ENCODE measurements at regions not wholly inside any gene's neighbourhood (a gene's known extent, or its start where the extent isn't known, plus 50 kb on each side); places are given as distances from the start of the nearest gene placed in this dataset.

DNA sequence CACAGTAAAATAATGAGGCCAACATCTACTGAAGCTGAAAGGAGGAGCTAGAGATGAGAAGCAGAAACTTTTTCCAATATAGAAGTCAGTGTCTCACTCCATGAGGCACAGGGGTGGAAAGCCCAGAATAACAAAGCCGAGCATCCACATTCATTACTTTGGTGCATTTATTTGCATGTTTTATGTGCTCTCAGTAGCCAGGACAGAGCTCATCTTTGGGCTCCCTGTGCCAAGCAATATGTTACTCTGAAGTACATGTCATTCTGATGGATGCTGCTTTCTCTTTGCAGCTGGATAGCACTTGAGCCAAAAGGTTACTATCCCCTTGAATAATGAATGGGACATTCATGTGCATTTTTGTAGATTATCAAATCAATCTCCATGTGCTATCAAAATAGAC, 338.6 kb upstream of the SOX11 start:
- DNase-seq: no peak
- intact Hi-C loops (cut with DNase I): no loop called here

DNA sequence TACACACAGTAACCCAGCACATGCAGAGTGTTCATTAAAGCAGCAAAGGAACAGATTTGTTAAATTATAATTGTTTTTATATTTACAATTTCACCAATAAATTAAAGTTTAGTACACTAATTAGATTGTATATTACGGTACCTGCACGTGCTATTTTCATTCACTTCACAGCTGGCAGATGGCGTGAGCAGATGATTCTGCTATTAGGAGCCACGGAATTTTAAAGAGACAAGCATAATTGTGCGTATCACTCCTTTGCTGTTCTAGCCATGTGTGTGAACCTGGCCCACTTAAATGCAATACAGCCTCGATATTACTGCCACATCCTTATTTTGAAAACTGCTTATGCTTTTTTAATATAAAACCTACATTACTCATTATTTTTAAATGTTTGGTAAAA, 332.8 kb upstream of the SOX11 start:
- intact Hi-C loops (cut with DNase I): no loop called here
- DNase-seq: no peak

DNA sequence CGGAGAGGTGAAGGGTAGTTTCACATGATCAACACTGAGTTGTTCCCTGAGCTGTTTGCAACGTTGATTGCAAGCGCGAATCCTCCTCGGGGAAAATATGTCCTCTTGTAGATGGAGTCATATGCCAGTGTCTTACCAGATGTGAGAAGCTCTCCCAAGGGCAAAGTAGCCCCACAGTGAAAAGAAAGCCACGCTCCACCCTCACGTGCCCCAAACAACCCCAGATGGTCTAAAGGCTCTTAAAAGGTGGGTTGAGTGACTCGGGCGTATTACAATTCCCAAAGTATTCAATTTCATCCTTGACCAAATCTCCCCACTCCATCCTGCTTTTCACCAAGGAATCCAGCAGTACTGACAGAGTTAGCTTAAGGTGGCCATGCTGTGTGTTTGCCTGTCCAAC, 332.1 kb upstream of the SOX11 start:
- DNase-seq: no peak
- intact Hi-C loops (cut with DNase I): no loop called here

DNA sequence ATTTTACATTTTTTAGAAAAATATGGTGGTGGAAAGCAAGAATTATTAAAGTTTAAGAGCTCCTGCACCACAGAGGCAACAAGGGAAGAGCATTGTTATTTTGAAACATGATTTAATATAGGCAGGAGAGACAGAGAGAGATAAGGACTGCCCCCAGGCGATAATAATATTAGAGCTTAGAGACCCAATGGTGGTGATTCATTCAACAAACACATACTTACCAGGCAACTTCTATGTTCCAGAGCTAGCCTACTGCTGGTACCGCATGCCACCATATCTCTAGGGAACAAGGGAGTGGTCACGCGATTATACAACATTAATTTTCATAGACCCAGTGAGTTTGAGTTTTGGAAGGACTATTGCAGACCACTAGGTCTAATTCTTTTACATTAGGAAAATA, 327.8 kb upstream of the SOX11 start:
- DNase-seq: no peak
- intact Hi-C loops (cut with DNase I): no loop called here

DNA sequence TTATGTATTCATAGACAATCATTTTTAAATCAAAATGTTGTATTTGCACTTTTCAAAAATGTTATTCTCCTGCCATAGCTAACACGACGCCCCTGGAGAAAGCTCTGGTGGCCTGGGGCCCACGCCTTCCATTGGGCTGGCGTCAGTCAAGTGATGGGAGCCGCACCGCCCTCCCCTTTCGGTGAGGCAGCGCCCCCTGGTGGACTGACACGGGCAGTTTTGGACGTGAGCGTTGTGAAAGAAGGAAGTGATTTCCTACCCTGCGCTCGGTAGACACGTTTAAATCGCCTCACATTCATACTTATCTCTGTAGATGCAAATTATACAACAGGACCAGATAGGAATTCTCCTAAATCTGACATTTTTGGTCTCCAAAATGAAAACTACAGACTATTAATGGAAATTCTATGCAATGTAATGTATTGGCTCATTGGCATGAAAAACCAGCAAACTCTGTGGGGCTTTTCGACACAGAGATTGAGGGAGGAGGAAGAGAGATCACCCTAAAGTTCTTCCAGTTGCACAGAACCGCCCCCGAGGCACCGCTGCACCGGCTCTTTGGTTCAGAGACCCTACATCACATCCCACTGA, 326.2 kb upstream of the SOX11 start:
- DNase-seq: peak in 7 of 10 donors; percentile 48 to 92 (median 71)
- intact Hi-C loops (cut with DNase I): no loop called here

DNA sequence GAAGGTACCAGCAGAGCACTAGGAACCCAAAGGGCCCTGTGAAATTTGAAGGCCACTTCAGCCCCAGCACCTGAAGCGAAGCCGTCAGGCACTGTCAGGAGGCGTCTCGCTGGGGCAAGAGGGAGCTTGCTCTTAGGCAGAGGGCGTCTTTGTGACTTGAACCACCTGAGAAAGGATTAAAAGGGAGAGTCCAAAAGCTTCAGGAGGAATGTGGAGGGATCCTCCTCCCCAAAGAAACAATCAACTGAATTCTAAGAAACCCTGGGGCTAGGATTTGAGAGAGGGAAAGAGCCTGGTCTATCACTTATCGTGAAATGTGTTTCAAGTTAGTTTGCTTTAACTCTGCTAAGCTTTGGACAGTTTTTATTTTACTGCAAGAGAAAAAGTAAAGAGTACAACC, 324.9 kb upstream of the SOX11 start:
- DNase-seq: no peak
- intact Hi-C loops (cut with DNase I): no loop called here

DNA sequence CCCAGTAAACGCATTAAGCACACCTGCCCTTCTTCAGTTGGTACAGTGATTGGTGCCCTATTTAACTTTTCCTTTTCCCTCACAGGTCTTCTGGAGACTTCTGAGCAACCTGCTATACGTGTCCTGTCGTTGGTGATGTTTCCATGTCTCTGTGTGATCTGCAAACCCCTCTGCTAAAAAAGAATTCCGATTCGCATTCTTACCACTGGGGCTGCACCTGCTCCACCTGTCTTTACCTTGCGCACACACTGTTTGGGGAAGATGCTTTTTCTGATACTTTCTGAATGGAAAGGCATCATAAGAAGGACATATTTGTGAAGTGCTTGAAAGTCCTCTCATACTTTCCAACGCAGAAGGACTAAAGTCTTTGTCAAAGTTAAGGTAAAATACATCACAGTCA, 323.9 kb upstream of the SOX11 start:
- intact Hi-C loops (cut with DNase I): no loop called here
- DNase-seq: no peak

DNA sequence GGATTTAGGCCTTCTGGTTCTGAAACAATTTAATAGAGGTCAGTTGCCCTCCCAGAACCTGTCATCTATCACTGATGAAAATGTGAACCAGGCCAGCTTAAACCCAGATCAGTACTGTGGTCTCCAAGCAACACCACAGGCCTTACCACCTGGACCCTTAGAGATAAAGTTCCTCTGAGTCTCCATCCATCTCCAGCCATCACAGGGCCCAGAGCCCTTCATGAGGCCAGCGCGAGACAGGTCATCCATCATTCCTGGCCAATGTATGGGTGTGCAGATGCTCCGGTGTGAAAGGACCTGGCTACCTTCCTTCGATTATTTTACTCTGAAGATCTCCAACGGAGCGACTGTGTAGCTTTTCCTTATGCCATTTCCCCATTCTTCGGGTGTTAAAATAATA, 322.7 kb upstream of the SOX11 start:
- DNase-seq: no peak
- intact Hi-C loops (cut with DNase I): no loop called here

DNA sequence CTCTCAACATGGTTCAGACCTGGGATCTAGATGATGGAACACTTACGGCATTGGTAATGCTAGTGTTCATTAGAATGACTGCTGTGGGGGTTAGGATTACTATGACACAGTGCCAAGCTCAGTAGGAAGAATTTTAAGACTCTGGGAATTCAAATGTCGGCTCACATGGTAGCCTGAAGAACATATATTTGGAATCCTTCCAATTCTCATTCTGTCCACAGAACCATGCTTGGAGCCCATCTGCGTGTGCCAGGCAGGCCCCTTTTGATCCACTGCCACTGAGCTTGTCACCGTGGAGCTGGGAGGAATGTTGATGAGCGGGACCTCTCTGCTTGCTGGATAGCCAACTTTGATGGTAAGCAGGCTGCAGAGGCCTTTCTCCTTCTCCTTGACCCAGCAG, 322.0 kb upstream of the SOX11 start:
- DNase-seq: no peak
- intact Hi-C loops (cut with DNase I): no loop called here

DNA sequence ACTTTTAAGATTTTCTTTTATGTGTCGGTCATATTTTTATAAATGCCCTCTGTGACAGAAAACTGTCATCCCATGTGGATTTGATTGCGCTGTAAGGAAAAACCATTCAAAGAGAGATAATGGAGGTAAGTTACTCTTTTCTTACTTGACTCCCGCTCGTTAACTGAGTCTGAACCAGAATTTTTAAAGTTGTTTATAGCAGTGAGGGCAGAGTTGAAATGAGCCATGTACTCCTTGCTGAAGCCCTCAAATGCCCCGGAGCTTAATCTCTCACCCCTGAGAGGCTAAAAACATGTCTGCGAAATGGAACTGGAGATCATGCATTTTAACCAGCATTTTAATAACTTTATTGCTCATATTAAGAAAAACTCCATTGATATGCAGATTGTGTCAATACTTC, 320.0 kb upstream of the SOX11 start:
- DNase-seq: no peak
- intact Hi-C loops (cut with DNase I): no loop called here

DNA sequence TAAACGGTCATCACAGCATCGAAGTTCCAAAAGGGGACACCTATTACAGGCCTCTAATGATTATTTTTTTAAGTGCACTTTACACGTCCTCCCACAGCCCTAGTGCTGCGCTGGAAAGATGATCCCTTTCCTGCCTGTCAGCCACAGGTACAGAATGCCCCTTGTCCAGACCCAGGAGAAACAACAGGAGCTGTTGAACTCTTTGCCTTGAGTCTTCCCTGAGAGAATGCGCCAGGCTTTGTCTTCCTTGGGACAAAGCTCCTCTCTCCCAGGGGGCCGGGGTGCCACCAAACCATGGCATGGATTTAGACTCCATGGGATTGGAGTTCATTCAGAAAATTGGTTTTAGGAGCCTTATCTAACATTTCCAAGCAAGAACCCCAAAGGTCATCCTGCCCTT, 319.0 kb upstream of the SOX11 start:
- no peak for DNase-seq
- intact Hi-C loops (cut with DNase I): no loop called here

DNA sequence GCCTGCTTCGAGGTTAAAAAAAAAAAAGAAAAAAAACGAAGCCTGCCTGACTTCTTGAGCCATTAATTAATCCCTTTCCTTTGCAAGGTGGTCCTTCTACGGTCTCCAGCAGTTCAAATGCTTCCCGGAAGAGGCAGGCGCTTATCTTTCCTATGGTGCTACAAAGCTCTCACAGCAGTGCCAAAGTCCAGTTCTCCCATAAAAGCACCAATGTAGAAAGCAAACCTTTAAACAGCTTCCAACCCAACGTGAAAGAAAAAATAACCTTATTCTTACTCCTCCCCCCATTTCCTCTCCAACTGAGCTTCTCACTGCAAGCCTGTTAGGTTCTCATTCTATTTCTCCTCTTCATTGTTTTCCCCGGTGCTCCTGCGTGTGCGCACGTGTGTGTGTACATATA, 317.4 kb upstream of the SOX11 start:
- intact Hi-C loops (cut with DNase I): no loop called here
- no peak for DNase-seq

DNA sequence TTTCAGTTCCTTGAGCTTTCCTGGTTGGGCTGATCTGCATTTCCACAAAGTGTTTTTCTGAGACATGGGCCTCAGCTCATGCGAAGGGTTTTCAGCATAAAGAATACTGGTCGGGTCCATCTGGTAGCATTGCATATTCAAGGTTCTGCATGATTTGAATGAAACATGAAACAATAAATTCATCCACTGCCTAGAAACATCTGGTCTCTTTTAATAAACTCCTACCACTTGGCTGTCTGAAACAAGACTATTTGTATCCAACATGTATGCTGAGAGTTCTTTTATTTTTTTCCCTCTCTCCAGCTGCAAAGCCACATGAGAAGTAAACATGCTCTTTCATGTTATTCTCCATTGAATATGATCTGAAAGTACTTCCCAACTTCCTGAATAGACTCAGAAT, 314.9 kb upstream of the SOX11 start:
- intact Hi-C loops (cut with DNase I): no loop called here

DNA sequence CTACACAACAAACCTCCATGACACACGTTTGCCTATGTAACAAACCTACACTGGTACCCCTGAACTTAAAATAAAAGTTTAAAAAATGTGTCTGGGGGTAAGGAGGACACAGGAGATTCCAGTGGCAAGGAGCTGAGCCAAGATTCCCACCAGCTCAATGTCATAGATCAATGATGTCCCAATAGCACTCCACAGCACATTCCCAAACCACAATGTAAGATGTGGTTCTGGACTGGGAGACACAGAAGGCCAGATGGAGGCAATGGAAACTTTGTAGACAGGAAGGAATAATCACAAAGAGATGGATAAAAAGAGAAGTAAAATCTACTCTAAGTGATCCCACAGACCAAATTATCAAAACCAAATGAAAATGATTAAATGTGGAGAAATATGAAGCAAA, 312.4 kb upstream of the SOX11 start:
- intact Hi-C loops (cut with DNase I): no loop called here
- DNase-seq: no peak

More for the DNA sequence above, 314.9 kb upstream of the SOX11 start:
- no peak for DNase-seq

DNA sequence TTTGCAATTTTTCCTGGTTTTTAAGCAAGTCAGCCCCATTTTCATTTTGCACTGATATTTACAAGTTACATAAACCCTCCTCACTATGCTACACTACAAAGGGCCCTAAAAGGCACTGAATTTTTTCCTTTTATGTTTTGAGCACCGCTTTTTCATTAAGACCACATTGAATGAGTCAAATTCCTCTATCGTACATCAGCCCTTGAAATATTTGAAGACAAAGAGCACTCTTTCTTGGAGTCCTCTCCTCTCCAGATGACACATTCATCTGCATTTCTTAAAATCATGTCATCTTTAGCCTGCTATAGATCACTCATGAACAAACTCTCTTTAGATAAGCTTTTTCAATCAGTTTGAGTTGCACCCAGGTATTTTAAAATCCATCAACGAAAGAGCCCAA, 306.6 kb upstream of the SOX11 start:
- DNase-seq: no peak
- intact Hi-C loops (cut with DNase I): no loop called here

DNA sequence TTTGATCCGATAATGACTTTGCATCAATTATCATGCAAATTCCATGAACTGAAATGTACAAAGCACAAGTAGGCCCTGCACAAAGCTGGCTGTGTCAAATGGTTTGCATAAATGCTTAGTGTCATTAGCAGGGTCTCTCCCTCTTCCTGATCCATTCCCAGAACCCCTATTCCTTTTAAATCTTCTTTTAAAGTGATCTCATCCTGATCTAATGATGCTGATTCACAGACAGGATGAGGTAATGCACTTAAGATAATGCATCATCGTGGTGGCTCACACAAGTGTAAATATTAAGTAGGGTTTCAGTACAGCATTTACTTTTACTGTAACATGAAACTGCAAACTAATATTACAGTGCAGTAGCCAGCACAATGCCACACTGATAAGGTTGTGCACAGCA, 304.8 kb upstream of the SOX11 start:
- intact Hi-C loops (cut with DNase I): no loop called here
- no peak for DNase-seq

DNA sequence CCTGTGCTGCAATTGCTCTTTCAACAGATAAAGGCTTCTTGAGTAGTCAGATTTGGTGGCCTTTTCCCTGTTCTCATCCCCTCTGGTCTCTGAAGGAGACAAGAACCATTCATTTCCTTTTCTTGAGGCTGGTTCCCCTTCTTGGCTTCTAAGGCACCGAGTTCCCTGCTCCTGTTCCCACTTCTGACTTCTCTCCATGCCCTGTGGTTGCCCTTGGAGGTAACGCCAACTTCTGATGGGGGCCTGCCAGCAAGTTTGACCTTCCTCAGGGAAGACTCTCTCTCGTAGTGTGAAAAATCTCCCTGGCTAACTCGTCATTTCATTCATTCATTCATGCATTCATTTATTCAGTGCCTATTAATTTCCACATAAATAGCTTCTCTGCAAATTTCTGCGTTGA, 302.4 kb upstream of the SOX11 start:
- intact Hi-C loops (cut with DNase I): no loop called here
- DNase-seq: no peak

DNA sequence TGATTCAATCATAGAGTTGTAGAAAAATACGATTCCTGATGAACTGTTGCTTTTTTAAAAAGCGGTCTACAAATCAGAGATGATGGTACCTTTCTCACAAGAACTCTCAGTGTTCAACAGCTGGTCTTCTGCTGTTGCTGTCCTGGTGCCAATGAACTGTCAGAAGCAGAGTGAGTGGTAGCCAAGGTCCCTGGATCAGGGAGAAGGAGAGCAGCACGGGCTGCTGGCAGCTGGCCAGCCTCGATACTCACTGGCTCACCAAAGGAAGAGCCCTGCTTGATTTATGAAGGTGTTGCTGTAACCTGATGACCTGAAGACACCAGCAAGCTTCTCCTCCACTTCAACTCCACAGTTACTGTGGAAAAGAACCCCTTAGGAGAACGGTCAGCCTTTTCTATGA, 300.8 kb upstream of the SOX11 start:
- no peak for DNase-seq
- intact Hi-C loops (cut with DNase I): no loop called here

DNA sequence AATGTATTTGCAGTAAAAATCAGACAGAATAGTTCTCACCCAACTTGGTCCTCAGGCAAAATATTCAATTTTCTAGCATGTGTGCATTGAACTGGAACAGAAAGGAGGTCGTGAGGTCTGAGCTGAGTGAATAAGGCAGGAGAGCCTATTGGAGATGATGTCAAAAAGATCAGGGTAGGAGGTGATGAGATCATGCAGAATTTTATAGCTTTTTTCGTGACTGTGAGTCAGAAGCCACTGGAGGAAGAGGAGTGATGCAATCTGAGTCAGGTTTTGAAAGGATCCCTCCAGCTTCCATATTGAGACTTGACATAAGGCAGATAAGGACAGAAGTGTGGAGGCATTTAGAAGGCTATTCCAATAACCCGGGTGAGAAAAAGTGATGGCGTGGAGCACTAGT, 299.5 kb upstream of the SOX11 start:
- no peak for DNase-seq
- intact Hi-C loops (cut with DNase I): no loop called here

DNA sequence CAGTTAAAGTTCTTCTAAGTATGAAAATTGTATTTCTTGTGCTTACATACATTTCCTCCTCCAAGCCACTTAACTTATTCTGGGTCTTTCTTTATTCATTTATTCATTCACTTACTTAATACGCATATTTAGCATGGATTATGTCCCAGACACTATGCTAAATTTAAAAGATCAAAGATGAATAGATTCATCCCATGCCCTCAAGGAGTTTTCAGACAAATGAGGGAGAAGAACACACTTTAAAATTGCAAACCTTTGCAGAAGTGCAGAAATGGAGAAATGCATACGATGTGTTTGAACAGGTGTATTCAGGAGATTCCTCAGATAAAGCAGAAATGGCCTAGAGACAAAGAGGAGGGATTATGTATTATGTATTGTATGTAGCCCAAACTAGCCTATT, 298.7 kb upstream of the SOX11 start:
- DNase-seq: no peak

DNA sequence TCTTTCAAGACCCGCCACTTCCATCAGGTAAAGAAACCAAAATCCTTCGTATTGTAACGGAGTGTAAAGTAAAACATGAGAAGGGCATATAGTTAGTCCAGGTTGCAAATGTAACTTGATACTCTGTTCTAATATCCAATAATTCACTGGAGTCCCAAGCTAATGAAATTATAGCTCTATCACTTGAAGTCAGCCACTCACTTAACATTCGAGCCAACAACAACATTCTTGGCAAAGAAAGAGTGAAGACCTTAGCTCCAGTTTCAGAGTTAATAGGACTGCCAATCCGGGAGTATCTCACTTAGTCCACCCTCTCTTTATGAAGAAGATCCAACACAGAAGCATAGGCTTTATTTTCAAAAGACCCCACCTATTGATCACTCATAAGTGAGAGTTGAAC, 298.0 kb upstream of the SOX11 start:
- intact Hi-C loops (cut with DNase I): no loop called here
- no peak for DNase-seq

More for the DNA sequence above, 298.7 kb upstream of the SOX11 start:
- intact Hi-C loops (cut with DNase I): no loop called here

DNA sequence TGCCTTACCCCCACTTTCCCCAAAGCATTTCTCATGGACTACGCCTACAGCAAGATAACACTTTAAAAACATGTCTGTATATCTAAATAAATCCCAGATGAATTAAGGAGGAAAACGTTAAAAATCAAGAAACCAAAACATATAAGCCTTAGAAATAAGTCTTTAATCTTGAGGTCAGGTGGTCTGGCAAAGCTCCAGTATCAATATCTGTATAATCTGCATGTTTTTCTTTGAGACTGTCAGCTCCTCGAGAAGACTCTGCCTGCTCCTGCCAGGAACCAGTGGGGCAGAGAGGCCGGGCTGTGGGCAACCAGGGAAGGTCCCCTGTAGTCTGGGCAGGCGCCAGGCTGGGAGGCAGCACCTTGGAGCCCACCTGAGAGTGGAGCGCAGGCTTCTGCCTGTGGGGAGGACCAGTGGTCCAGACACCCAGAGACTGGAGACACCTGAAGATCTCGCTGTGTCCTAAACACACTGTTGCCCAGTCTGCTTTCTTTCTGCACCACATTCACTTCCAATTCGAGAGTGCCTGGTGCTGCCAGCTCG, 291.0 kb upstream of the SOX11 start:
- DNase-seq: peak in 1 of 10 donors; percentile 83

DNA sequence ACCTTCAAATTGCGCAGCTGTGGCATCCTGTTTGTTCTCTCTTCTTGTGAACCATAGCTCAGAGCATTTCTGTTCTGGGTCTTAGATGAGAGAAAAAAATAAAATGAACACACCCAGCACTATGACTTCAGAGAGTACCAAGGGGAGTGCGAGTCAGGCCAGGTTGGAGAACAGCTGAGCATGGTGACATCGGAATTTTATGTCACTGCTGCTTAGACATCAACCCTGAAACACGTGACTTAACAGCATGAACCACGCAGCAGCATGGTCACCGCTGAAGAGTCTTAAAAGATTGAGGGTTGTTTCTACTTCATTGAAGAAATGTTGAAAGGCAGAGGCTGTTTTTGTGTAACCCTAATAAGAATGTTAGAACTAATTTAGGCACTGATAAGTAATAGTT, 288.8 kb upstream of the SOX11 start:
- intact Hi-C loops (cut with DNase I): no loop called here
- no peak for DNase-seq

More for the DNA sequence above, 291.0 kb upstream of the SOX11 start:
- intact Hi-C loops (cut with DNase I): no loop called here

Data from posterior cingulate gyrus (tissue), 11 donors.